B cell (primary cell): ENCODE measurements at regions not wholly inside any gene's neighbourhood (a gene's known extent, or its start where the extent isn't known, plus 50 kb on each side); places are given as distances from the start of the nearest gene placed in this dataset.

ENCODE experiments used
- ATAC-seq: fragments of 200-7000 bp; cut with Tn5 transposase; one replicate; pipeline ENCODE4 v1.10.0; 2021; ENCODE audit warnings: low read depth, mild to moderate bottlenecking, moderate number of reproducible peaks, moderate library complexity
- CTCF ChIA-PET: fragments of 350-600 bp; sonication (Branson Sonifier 250); formaldehyde crosslinking; loops from one replicate; lab custom pipeline; 2021; ENCODE audit warnings: antibody characterized with exemption, inconsistent platforms; lab: Charles Lee
- POLR2A ChIA-PET: fragments of 350-600 bp; sonication (Branson Sonifier 250); formaldehyde crosslinking; loops from one replicate; lab custom pipeline; 2021; ENCODE audit warnings: antibody characterized with exemption; lab: Charles Lee
- DNase-seq: peaks from one replicate; pipeline ENCODE4 v3.0.0; 2013
- H2AFZ ChIP-seq: 2 replicates; pipeline ENCODE4 v1.6.1; 2012; ENCODE audit warnings: mild to moderate bottlenecking, low read depth, low read length; ENCODE audit not compliant: insufficient read depth, poor library complexity, severe bottlenecking
- H3K27ac ChIP-seq, 2 donors: 1 replicate in 1 of 2; 2 replicates in 1 of 2; pipeline ENCODE4 v1.5.1; 2012 to 2013; ENCODE audit warnings: low read length in 2 of 2, mild to moderate bottlenecking in 2 of 2, moderate library complexity in 1 of 2
- H3K27me3 ChIP-seq, 4 experiments: fragments of 200-600 bp in 1 of 4; sonication (generic) in 1 of 4; replicated peaks in 1 of 4; 1 replicate in 2 of 4; 2 replicates in 2 of 4; pipeline versions ENCODE4 v1.6.1 to v1.7.0; 2013 to 2016; ENCODE audit warnings: low read length in 3 of 4, mild to moderate bottlenecking in 2 of 4, mixed read lengths in 1 of 4, moderate library complexity in 1 of 4; ENCODE audit not compliant: insufficient read depth in 4 of 4, control insufficient read depth in 3 of 4; ENCODE audit errors: control extremely low read depth in 1 of 4
- H3K36me3 ChIP-seq, 2 experiments: replicated peaks in 1 of 2; 1 replicate in 1 of 2; 2 replicates in 1 of 2; pipeline versions ENCODE4 v1.6.1 to v1.7.1; 2013; ENCODE audit warnings: low read length in 1 of 2; ENCODE audit not compliant: insufficient read depth in 2 of 2, control insufficient read depth in 1 of 2; ENCODE audit errors: control extremely low read depth in 1 of 2, extremely low read depth in 1 of 2
- H3K4me1 ChIP-seq, 2 donors: fragments of 200-600 bp in 1 of 2; sonication (generic) in 1 of 2; 1 replicate in 1 of 2; 2 replicates in 1 of 2; pipeline versions ENCODE4 v1.5.1 to v1.6.1; 2013 to 2017; ENCODE audit warnings: low read length in 2 of 2; ENCODE audit not compliant: control insufficient read depth in 2 of 2, insufficient read depth in 2 of 2
- H3K4me2 ChIP-seq: replicated peaks from 2 replicates; pipeline ENCODE3; 2012; ENCODE audit warnings: mild to moderate bottlenecking, low read depth, low read length; ENCODE audit not compliant: poor library complexity, severe bottlenecking
- H3K4me3 ChIP-seq, 5 experiments: fragments of 200-600 bp in 1 of 5; sonication (generic) in 1 of 5; 1 replicate in 3 of 5; 2 replicates in 2 of 5; pipeline versions ENCODE4 v1.5.1 to v1.7.0; 2011 to 2016; ENCODE audit warnings: low read length in 4 of 5, mild to moderate bottlenecking in 4 of 5, low read depth in 2 of 5, control low read depth in 1 of 5, moderate library complexity in 1 of 5; ENCODE audit not compliant: insufficient read depth in 1 of 5; ENCODE audit errors: control extremely low read depth in 1 of 5, extremely low read depth in 1 of 5
- H3K79me2 ChIP-seq: fragments of 200-600 bp; sonication (generic); one replicate; pipeline ENCODE4 v1.6.0; 2016; ENCODE audit warnings: low read length; ENCODE audit not compliant: control insufficient read depth, insufficient read depth
- H3K9ac ChIP-seq: fragments of 200-600 bp; sonication (generic); 2 replicates; pipeline ENCODE4 v1.6.1; 2017; ENCODE audit warnings: mild to moderate bottlenecking, low read length, moderate library complexity
- H3K9me3 ChIP-seq, 3 donors: one replicate each; pipeline versions ENCODE4 v1.6.1 to v1.7.1; 2013; ENCODE audit warnings: low read length in 2 of 3; ENCODE audit not compliant: control insufficient read depth in 2 of 3, insufficient read depth in 1 of 3; ENCODE audit errors: control extremely low read depth in 1 of 3
- H4K20me1 ChIP-seq: 2 replicates; pipeline ENCODE4 v1.6.0; 2012; ENCODE audit warnings: mild to moderate bottlenecking, low read length; ENCODE audit not compliant: insufficient read depth, control insufficient read depth, poor library complexity, severe bottlenecking
- H3K27ac Mint-ChIP-seq: one replicate; pipeline ENCODE4 v1.8.0; 2021; ENCODE audit warnings: mixed read lengths
- H3K27me3 Mint-ChIP-seq: one replicate; pipeline ENCODE4 v1.8.0; 2021; ENCODE audit warnings: mixed read lengths
- H3K4me1 Mint-ChIP-seq: one replicate; pipeline ENCODE4 v1.8.0; 2021; ENCODE audit warnings: mixed read lengths
- H3K4me3 Mint-ChIP-seq: one replicate; pipeline ENCODE4 v1.8.0; 2021; ENCODE audit warnings: mixed read lengths
- H3K9me3 Mint-ChIP-seq: one replicate; pipeline ENCODE4 v1.8.0; 2022; ENCODE audit warnings: mixed read lengths; ENCODE audit not compliant: insufficient read depth
- CTCF ChIP-seq: fragments of 200-600 bp; IDR thresholded peaks from one replicate; pipeline ENCODE4 v1.8.0; 2022; ENCODE audit warnings: antibody characterized with exemption, mild to moderate bottlenecking
- EZH2 ChIP-seq: IDR thresholded peaks from 2 replicates; pipeline ENCODE4 v1.6.1; 2012; ENCODE audit warnings: borderline replicate concordance, low read depth, mild to moderate bottlenecking, moderate library complexity, low read length; ENCODE audit not compliant: insufficient read depth, poor library complexity, severe bottlenecking
- WGBS: methylation state at CpG from one replicate; pipeline ENCODE4 v1.1.5; 2013; ENCODE audit warnings: missing lambda C conversion rate; ENCODE audit not compliant: insufficient coverage; 5-methylcytosine and 5-hydroxymethylcytosine counted together
- intact Hi-C: fragments of 100-400 bp; cut with micrococcal nuclease; formaldehyde crosslinking; loops from one replicate; pipeline ENCODE4 v1.10.0; 2022

GRCh38 chr9:30591461-30591860, 1793.0 kb upstream of the ACO1 start:
- POLR2A ChIA-PET = no interaction called here
- Mint-ChIP-seq H3K4me1 (no peaks in the 10 kb centered on the region), H3K27me3 (no peaks in the 10 kb centered on the region), H3K27ac (no peak overlapping the region), H3K4me3 (no peak overlapping the region), H3K9me3 (no peaks in the 10 kb centered on the region)
- Histone ChIP-seq H3K27ac (no peak overlapping the region), H3K27me3 (no peaks in the 10 kb centered on the region), H3K36me3 (no peaks in the 10 kb centered on the region), H3K4me3 (no peak overlapping the region), H3K4me1 (no peaks in the 10 kb centered on the region), H4K20me1 (no peaks in the 10 kb centered on the region), H3K79me2 (no peaks in the 10 kb centered on the region), H2AFZ (no peak overlapping the region), H3K9ac (no peak overlapping the region), H3K4me2 (no peak overlapping the region), H3K9me3 (no peaks in the 10 kb centered on the region)
- no CpG with 5 or more reads among the region's 1 CpG for WGBS
- intact Hi-C loops = no loop called here
- ATAC-seq (no peak), DNase-seq (no peak)
- CTCF ChIA-PET = no interaction called here
- TF ChIP-seq CTCF (no peak), EZH2 (no peak)

- no peak for TF ChIP-seq CTCF
- no peak for TF ChIP-seq EZH2
- Histone ChIP-seq H3K27me3 (no peaks in the 10 kb centered on the region), H3K4me3 (no peak overlapping the region), H3K27ac (no peak overlapping the region), H3K4me1 (no peaks in the 10 kb centered on the region), H3K79me2 (no peaks in the 10 kb centered on the region), H2AFZ (no peak overlapping the region), H3K9ac (no peak overlapping the region), H4K20me1 (no peaks in the 10 kb centered on the region), H3K36me3 (no peaks in the 10 kb centered on the region), H3K4me2 (no peak overlapping the region), H3K9me3 (no peaks in the 10 kb centered on the region)
- intact Hi-C loops = no loop called here
- Mint-ChIP-seq H3K4me1 (no peaks in the 10 kb centered on the region), H3K9me3 (no peaks in the 10 kb centered on the region), H3K27ac (no peak overlapping the region), H3K27me3 (no peaks in the 10 kb centered on the region), H3K4me3 (no peak overlapping the region)
- WGBS = no CpG with 5 or more reads among the region's 2 CpGs
- DNase-seq (no peak), ATAC-seq (no peak)
- ChIA-PET CTCF (no interaction called here), POLR2A (no interaction called here)
These were observed 1786.8 kb upstream of the ACO1 start for GRCh38 chr9:30597608-30598007.
